GM12878 (cell line): ENCODE measurements at regions not wholly inside any gene's neighbourhood (a gene's known extent, or its start where the extent isn't known, plus 50 kb on each side); places are given as distances from the start of the nearest gene placed in this dataset.

Source experiments
- ATAC-seq: fragments of 200-7000 bp; cut with Tn5 transposase; 3 replicates; pipeline ENCODE4 v1.9.1; 2020; ENCODE audit warnings: mild to moderate bottlenecking, moderate library complexity
- BruUV-seq: library from RNA; stranded (reverse); fragments of 400-500 nt; replicated peaks from 2 replicates; lab custom pipeline; 2021; lab: Mats Ljungman, UMichigan
- CTCF ChIA-PET: fragments of 300-600 bp; sonication (Branson Sonifier 250); formaldehyde crosslinking; extraction: SDS; loops from one replicate; lab custom pipeline; 2021; ENCODE audit warnings: inconsistent platforms; lab: Yijun Ruan, JAX
- POLR2A ChIA-PET: fragments of 350-600 bp; formaldehyde crosslinking; extraction: SDS; loops from one replicate; lab custom pipeline; 2021; ENCODE audit warnings: inconsistent platforms; lab: Charles Lee
- RAD21 ChIA-PET: fragments of 300-600 bp; sonication (Branson Sonifier 250); formaldehyde crosslinking; loops from one replicate; lab custom pipeline; 2023; ENCODE audit warnings: antibody characterized with exemption; ENCODE audit not compliant: unreplicated experiment; lab: Charles Lee
- SMC1A ChIA-PET: fragments of 300-600 bp; sonication (Branson Sonifier 250); formaldehyde crosslinking; loops from one replicate; lab custom pipeline; 2023; ENCODE audit not compliant: unreplicated experiment, uncharacterized antibody; lab: Charles Lee
- DNase-seq: peaks from one replicate; pipeline ENCODE4 v3.0.0-alpha.2; 2011; ENCODE audit warnings: low read depth, low spot score
- FAIRE-seq: peaks from 3 replicates; lab custom pipeline; 2011; peaks lifted over from hg19 to GRCh38; lab: Jason Lieb, UNC
- H2AFZ ChIP-seq: 2 replicates; pipeline ENCODE4 v1.6.0; 2011; ENCODE audit warnings: low read depth, low read length, control low read depth; ENCODE audit not compliant: control insufficient read depth
- H3K27ac ChIP-seq: 2 replicates; pipeline ENCODE4 v1.5.1; 2011; ENCODE audit warnings: control low read depth; ENCODE audit not compliant: control insufficient read depth, insufficient read depth
- H3K27me3 ChIP-seq, 2 experiments: replicated peaks in 1 of 2; 2 replicates each; pipeline versions ENCODE4 v1.6.0 to v1.6.1; 2011; ENCODE audit warnings: low read length in 1 of 2; ENCODE audit not compliant: control insufficient read depth in 2 of 2, insufficient read depth in 2 of 2
- H3K36me3 ChIP-seq, 2 experiments: 2 replicates each; pipeline ENCODE4 v1.5.1; 2011; ENCODE audit warnings: low read length in 1 of 2; ENCODE audit not compliant: control insufficient read depth in 2 of 2, insufficient read depth in 2 of 2
- H3K4me1 ChIP-seq: 2 replicates; pipeline ENCODE4 v1.6.1; 2011; ENCODE audit warnings: mild to moderate bottlenecking, low read length, moderate library complexity, mixed read lengths; ENCODE audit not compliant: control insufficient read depth, insufficient read depth
- H3K4me2 ChIP-seq: 2 replicates; pipeline ENCODE4 v1.6.0; 2011; ENCODE audit warnings: control low read depth; ENCODE audit not compliant: control insufficient read depth, insufficient read depth
- H3K4me3 ChIP-seq: fragments of 200-600 bp; sonication (generic); 2 replicates; pipeline ENCODE4 v1.5.1; 2016
- H3K79me2 ChIP-seq: 2 replicates; pipeline ENCODE4 v1.6.0; 2011; ENCODE audit warnings: low read length; ENCODE audit not compliant: control insufficient read depth, insufficient read depth
- H3K9ac ChIP-seq: 2 replicates; pipeline ENCODE4 v1.8.0; 2011; ENCODE audit warnings: low read length, control low read depth, mixed read lengths; ENCODE audit not compliant: control insufficient read depth, insufficient read depth
- H3K9me3 ChIP-seq: replicated peaks from 3 replicates; pipeline ENCODE4 v1.5.1; 2011; ENCODE audit warnings: mild to moderate bottlenecking, low read length; ENCODE audit not compliant: control insufficient read depth, insufficient read depth
- H4K20me1 ChIP-seq: 2 replicates; pipeline ENCODE4 v1.6.0; 2011; ENCODE audit not compliant: control insufficient read depth, insufficient read depth
- ASH2L ChIP-seq: fragments of 300-600, 200-600 bp; sonication (generic); IDR thresholded peaks from 2 replicates; pipeline ENCODE4 v1.6.1; 2017; ENCODE audit warnings: low read depth, mild to moderate bottlenecking, borderline replicate concordance
- BHLHE40 ChIP-seq, 2 experiments: fragments of 450-650 bp in 1 of 2; IDR thresholded peaks; 2 replicates each; pipeline ENCODE4 v1.6.1; 2011 to 2017; ENCODE audit warnings: low read depth in 2 of 2, borderline replicate concordance in 1 of 2, improper control_type of control experiment in 1 of 2, low read length in 1 of 2, mild to moderate bottlenecking in 1 of 2
- CREM ChIP-seq: IDR thresholded peaks from 2 replicates; pipeline ENCODE4 v1.6.1; 2014; ENCODE audit warnings: antibody characterized with exemption, low read depth
- IRF4 ChIP-seq: IDR thresholded peaks from 2 replicates; pipeline ENCODE4 v1.6.1; 2011; ENCODE audit warnings: low read depth, low read length
- KDM1A ChIP-seq: fragments of 200-600 bp; sonication (generic); IDR thresholded peaks from 2 replicates; pipeline ENCODE4 v1.6.1; 2016; ENCODE audit warnings: borderline replicate concordance
- KLF5 ChIP-seq: fragments of 450-650 bp; IDR thresholded peaks from 2 replicates; pipeline ENCODE4 v1.6.1; 2014; ENCODE audit warnings: mild to moderate bottlenecking; ENCODE audit not compliant: partially characterized antibody
- LARP7 ChIP-seq: fragments of 450-650 bp; IDR thresholded peaks from 2 replicates; pipeline ENCODE4 v1.6.1; 2017; ENCODE audit warnings: mild to moderate bottlenecking
- MEF2B ChIP-seq: fragments of 450-650 bp; IDR thresholded peaks from 2 replicates; pipeline ENCODE4 v1.6.1; 2018; ENCODE audit warnings: mild to moderate bottlenecking, moderate library complexity; ENCODE audit not compliant: partially characterized antibody, poor library complexity, severe bottlenecking
- MLLT1 ChIP-seq: fragments of 450-650 bp; IDR thresholded peaks from 2 replicates; pipeline ENCODE4 v1.6.1; 2016; ENCODE audit warnings: mild to moderate bottlenecking
- MTA2 ChIP-seq: fragments of 450-650 bp; IDR thresholded peaks from 2 replicates; pipeline ENCODE4 v1.6.1; 2016; ENCODE audit warnings: low read depth, mild to moderate bottlenecking, moderate library complexity
- NBN ChIP-seq: fragments of 450-650 bp; IDR thresholded peaks from 2 replicates; pipeline ENCODE4 v1.6.1; 2016
- NFIC ChIP-seq: IDR thresholded peaks from 2 replicates; pipeline ENCODE4 v1.6.1; 2012; ENCODE audit warnings: low read depth, mild to moderate bottlenecking, inconsistent platforms, low read length, moderate library complexity
- NRF1 ChIP-seq: conservative IDR thresholded peaks from 2 replicates; pipeline ENCODE4 v1.6.1; 2011; ENCODE audit warnings: mild to moderate bottlenecking, low read depth, low read length, improper control_type of control experiment
- RUNX3 ChIP-seq: IDR thresholded peaks from 2 replicates; pipeline ENCODE4 v1.6.1; 2012; ENCODE audit warnings: low read length, inconsistent platforms
- TAF1 ChIP-seq: IDR thresholded peaks from 2 replicates; pipeline ENCODE4 v1.6.1; 2011; ENCODE audit warnings: mild to moderate bottlenecking, low read depth, low read length, borderline replicate concordance
- YY1 ChIP-seq: IDR thresholded peaks from 2 replicates; pipeline ENCODE4 v1.6.1; 2011; ENCODE audit warnings: low read depth, mild to moderate bottlenecking, low read length
- ZZZ3 ChIP-seq: IDR thresholded peaks from 2 replicates; pipeline ENCODE4 v1.6.1; 2011; ENCODE audit warnings: low read depth; ENCODE audit not compliant: control insufficient read depth, insufficient read length
- WGBS: methylation state at CpG from one replicate; pipeline ENCODE4 v1.1.6; 2016; ENCODE audit warnings: low lambda C conversion rate; ENCODE audit not compliant: insufficient replicate concordance, insufficient coverage; ENCODE audit errors: missing lambda C conversion rate; 5-methylcytosine and 5-hydroxymethylcytosine counted together
- in situ Hi-C: fragments of 300-500 bp; cut with MboI; formaldehyde crosslinking; loops from 9 replicates; pipeline ENCODE4 v1.14.3; 2018; ENCODE audit warnings: mixed read lengths
- intact Hi-C: fragments of 100-400 bp; cut with micrococcal nuclease; formaldehyde crosslinking; loops from one replicate; pipeline ENCODE4 v1.14.2; 2022; ENCODE audit not compliant: unreplicated experiment
- TF ChIP-seq, protein P1 (sequence below): IDR thresholded peaks from 2 replicates; pipeline ENCODE4 v1.6.1; 2011; ENCODE audit warnings: borderline replicate concordance, low read depth, mild to moderate bottlenecking, moderate library complexity, low read length; ENCODE audit not compliant: insufficient read depth, poor library complexity, severe bottlenecking

DNA sequence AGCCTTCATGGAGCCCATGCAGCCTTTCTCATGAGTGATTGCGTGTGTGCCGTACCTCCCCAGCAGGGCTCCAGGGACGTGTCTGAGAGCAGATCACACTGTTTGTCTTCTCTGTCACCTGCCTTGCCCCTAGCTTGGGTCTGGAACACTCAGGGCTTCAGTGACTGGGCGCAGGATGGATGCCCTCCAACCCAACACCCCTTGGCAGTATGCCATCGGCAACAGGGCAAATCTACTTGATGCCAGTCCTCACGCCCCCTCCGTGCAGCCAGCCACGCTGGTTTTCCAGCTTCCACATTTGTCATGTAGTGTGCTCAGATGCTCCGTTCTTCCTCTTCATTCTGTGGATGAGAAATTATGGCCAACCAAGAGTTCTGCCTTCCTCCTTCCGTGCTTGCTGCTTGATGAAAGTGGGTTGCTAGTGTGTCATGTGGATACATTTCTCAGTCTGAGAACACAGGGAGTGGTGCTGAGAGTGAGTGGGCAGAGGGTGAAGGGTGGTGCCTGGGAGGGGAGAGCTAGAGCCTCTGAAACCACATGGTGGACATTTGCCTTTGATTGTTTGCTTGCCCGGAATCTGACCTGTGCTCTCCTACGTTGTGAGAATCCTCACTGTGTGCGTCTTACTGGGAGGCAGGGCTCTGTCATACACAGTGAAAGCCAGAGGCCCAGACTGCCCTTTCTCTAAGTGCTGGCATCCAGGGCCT, 97.2 kb downstream of the FAM43A start:
- WGBS = 48% methylated on average over 13 of the region's 13 CpGs

GRCh38 chr3:194784361-194784760, 98.7 kb downstream of the FAM43A start:
- Histone ChIP-seq H4K20me1 (no peaks in the 10 kb centered on the region), H3K27me3 (peaks cover 0 to 1% of the 10 kb centered on the region in 2 experiments; a peak in 1 of 4 replicates), H3K9me3 (no peaks in the 10 kb centered on the region), H3K4me3 (no peak overlapping the region), H3K36me3 (no peaks in the 10 kb centered on the region), H3K4me1 (no peaks in the 10 kb centered on the region), H3K9ac (no peak overlapping the region), H3K27ac (no peak overlapping the region), H2AFZ (no peak overlapping the region), H3K4me2 (no peak overlapping the region), H3K79me2 (no peaks in the 10 kb centered on the region)
- BruUV-seq = no TSS peak
- ATAC-seq (no peak), FAIRE-seq (no peak), DNase-seq (no peak)
- intact Hi-C loops = no loop called here
- POLR2A ChIA-PET = no interaction called here
- SMC1A ChIA-PET = no interaction called here
- CTCF ChIA-PET = no interaction called here
- 45% methylated on average over 3 of the region's 5 CpGs for WGBS
- in situ Hi-C loops = no loop called here
- RAD21 ChIA-PET = no interaction called here
- TF ChIP-seq RUNX3 = no peak
- no peak for TF ChIP-seq ASH2L
- TF ChIP-seq MEF2B = no peak
- TF ChIP-seq, protein P1, sequence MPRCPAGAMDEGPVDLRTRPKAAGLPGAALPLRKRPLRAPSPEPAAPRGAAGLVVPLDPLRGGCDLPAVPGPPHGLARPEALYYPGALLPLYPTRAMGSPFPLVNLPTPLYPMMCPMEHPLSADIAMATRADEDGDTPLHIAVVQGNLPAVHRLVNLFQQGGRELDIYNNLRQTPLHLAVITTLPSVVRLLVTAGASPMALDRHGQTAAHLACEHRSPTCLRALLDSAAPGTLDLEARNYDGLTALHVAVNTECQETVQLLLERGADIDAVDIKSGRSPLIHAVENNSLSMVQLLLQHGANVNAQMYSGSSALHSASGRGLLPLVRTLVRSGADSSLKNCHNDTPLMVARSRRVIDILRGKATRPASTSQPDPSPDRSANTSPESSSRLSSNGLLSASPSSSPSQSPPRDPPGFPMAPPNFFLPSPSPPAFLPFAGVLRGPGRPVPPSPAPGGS = no peak
- no peak for TF ChIP-seq IRF4
- no peak for TF ChIP-seq ZZZ3
- no peak for TF ChIP-seq YY1
- TF ChIP-seq MTA2 = no peak
- no peak for TF ChIP-seq MLLT1
- TF ChIP-seq NFIC = no peak
- TF ChIP-seq NRF1 = no peak
- TF ChIP-seq BHLHE40 (IDR thresholded peaks at IDR 0.05; ENCODE audit: borderline replicate concordance in 1 of 2, low read depth in 2 of 2, low read length in 1 of 2) = no peak
- no peak for TF ChIP-seq KLF5
- no peak for TF ChIP-seq TAF1

More for the DNA sequence above, 97.2 kb downstream of the FAM43A start:
- BruUV-seq = no TSS peak
- Histone ChIP-seq H3K9me3 (no peaks in the 10 kb centered on the region), H3K4me1 (no peaks in the 10 kb centered on the region), H3K4me3 (no peak overlapping the region), H3K27me3 (peaks cover 0 to 1% of the 10 kb centered on the region in 2 experiments; a peak in 1 of 4 replicates), H3K27ac (no peak overlapping the region), H4K20me1 (no peaks in the 10 kb centered on the region), H3K36me3 (no peaks in the 10 kb centered on the region), H2AFZ (no peak overlapping the region), H3K4me2 (no peak overlapping the region), H3K9ac (no peak overlapping the region), H3K79me2 (no peaks in the 10 kb centered on the region)
- no peak for FAIRE-seq
- intact Hi-C loops (no loop called here), in situ Hi-C loops (no loop called here)
- ATAC-seq = no peak
- TF ChIP-seq KDM1A = no peak
- TF ChIP-seq TAF1 = no peak
- no peak for TF ChIP-seq CREM
- no peak for TF ChIP-seq LARP7
- no peak for TF ChIP-seq NBN
- ChIA-PET CTCF (interaction anchor here (0.6 kb wide), 1 partner anchor 321 kb away, joined by 3 read pairs; no protein-coding TSS in a partner anchor), RAD21 (no interaction called here), POLR2A (no interaction called here), SMC1A (no interaction called here)
- DNase-seq = no peak
